ENCODE measurements at regions not wholly inside any gene's neighbourhood (a gene's known extent, or its start where the extent isn't known, plus 50 kb on each side); places are given as distances from the start of the nearest gene placed in this dataset.
"Not testable (repeated sequence)": the region's sequence is repeated elsewhere in the genome, so short reads cannot be mapped to it uniquely, and the experiment has no call there.

DNA sequence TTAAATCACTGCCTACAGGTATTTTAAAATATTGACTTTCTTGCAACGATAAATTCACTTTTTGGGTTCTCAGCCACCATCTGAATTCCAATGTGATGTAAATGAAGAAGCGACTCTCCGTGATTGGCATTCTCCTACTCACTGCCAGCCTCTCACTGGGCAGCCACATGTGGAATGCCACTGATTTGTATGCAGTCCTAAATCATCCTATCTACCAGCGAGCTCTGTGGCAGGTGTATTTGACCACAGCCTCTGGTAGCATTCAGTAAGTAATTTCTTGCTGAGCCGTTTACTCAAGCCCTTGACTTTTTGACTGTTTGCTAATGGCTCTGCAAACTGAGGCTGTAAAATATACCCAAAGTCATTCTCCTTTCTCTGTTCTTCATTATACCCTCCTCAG lies 559.0 kb upstream of the SLC10A2 start:
- DNase-seq (ENCODE audit: low spot score): no peak

DNA sequence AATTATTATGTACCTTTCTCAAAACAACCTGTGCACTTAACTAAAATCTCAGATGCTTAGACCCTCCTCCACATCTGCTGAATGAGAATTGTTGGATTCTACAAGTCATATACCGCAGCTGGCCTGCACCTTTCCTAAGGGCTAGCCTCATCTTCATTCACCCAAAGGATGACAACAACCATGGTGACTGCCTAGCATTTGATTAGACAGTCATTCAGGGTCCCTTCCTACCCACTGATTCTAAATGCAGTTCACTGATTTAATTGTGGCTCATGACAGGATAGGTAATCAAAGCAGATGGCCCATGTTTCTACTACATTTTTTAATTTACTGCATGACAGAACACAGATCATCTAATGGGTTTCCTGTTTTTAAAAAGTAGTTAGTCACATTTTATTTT lies 551.9 kb upstream of the SLC10A2 start:
- no peak for DNase-seq (ENCODE audit: low spot score)

DNA sequence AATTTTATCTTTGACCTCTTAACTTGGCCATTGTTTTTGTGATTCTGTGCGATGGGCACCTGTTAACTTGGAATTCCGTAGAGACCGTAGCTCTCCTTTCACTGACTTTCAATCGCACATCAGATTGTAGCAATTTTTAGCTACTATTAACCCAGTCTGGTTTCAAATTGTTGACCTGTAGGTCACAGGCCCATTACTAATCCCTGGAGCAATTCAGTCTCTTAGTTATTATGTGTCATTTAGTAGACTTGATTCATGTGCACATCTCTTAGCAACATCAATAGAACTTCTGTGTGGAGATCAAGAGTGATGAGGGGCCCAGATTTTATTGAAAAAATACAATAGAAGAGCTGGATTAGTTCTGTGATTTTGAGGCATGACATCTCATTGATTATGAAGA lies 549.6 kb upstream of the SLC10A2 start:
- no peak for DNase-seq (ENCODE audit: low spot score)

DNA sequence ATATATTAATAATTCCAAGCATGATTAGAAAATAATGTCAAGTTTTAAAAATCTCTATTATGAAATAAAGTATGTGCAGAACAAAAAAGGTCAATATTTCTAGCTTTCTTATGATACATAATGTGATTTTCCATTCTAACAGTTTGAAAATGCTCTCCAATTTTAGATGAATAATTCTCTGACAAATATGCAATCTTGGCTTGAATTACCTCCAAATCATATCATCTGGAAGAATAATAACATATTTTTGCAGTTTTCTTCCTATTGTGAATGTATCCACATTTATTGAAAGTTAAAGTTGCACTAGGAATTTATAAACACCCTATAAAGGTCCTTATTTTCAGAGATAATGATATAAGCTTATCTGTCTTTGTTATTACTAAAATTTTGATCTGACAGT lies 548.5 kb upstream of the SLC10A2 start:
- no peak for DNase-seq (ENCODE audit: low spot score)

DNA sequence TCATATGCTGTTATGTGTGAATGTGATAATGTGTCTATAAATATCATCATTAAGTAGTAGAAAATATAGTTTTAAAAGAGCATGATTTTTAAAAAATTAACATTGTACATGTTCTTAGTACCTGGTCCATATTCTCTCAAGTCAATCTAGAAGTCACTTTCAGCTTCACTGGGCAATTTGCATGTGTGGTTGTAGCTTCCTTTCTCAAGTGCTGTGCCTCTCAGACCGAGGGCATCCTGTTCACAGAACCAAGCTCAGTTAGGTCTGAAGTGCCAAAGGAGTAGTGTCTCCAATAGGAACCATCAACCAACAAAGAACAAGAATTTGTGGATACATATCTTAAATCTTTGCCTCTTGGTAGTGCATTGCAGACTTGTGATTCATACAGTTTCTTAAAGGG lies 541.8 kb upstream of the SLC10A2 start:
- no peak for DNase-seq (ENCODE audit: low spot score)

DNA sequence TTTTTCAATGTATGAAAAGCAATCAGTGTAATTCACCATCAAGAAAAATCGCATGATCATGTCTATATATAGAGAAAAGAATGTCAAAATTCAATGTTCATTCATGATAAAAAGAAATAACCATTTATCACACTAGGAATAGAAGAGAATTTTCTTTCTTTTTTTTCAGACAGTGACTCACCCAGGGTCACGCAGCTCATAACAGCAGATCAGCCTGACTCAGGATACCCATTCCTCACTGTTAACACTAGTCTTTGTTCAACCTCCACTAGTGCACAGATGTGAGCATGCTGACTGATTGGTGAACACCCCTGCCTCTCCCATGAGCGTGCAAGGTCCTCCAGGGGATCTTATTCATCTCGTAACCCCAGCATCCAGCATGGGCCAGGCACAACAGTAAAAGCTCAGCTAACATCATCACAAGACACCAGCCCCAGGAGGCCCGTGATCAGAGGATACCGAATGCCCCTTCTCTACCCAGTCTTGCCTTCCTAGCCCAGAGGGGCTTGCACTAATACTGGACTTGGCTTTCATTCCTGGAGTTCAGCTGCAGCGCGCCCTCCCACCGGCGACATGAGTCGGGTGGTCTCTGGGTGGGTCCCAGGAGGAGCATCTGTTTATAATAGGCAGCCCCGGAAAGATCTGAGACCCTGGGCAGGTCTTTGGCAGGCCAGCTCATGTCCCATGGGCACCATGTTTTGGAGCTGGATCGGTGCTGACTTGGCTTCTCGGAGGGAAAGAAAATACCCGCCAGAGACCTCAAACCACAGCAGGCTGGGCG lies 539.5 kb upstream of the SLC10A2 start:
- DNase-seq (ENCODE audit: low spot score): no peak

DNA sequence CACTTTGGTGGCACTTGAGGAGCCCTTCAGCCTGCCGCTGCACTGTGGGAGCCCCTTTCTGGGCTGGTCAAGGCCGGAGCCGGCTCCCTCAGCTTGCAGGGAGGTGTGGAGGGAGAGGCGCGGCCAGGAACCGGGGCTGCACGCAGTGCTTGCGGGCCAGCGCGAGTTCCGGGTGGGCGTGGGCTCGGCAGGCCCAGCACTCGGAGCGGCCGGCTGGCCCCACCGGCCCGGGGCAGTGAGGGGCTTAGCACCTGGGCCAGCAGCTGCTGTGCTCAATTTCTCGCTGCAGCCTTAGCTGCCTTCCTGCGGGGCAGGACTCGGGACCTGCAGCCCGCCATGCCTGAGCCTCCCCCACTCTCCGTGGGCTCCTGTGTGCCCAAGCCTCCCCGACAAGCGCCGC lies 533.7 kb upstream of the SLC10A2 start:
- not testable (repeated sequence) for DNase-seq (ENCODE audit: low spot score)

DNA sequence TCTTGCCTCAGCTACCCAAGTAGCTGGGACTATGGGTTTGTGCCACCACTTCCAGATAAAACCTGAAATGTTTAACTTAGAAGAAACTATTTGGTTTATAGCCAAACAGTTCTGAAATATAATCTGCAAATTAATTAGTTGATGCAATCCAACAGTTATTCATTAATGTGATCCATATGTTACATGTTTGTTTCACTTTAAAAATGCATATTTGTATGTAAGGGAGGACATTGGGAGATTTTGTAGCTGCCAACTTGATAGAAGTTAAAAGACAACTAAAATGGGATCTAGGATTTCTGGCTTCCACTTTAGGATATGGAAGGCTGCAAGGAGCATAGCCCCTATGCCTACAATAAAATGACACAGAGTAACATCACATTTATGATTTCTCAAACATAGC lies 532.5 kb upstream of the SLC10A2 start:
- DNase-seq (ENCODE audit: low spot score): no peak

DNA sequence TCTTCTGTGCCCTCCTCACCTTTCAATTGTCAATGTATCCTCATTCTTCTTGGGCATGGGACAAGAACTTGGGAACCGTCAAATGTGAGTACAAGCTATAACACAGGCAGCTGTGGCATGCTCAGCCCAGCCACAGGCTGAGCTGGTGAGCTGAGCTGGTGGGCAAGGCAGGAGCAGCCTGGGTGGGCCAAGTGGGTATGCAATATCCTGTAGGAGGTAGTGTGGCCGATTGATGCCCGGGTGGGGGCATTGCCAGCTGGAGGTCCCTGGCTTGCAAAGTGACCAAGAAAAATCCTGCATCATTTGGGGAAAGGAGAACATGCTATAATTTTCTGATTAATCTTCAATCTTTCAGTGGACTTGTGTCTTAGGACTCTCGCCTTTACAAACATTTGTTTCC lies 507.2 kb upstream of the SLC10A2 start:
- DNase-seq (ENCODE audit: low spot score): no peak

DNA sequence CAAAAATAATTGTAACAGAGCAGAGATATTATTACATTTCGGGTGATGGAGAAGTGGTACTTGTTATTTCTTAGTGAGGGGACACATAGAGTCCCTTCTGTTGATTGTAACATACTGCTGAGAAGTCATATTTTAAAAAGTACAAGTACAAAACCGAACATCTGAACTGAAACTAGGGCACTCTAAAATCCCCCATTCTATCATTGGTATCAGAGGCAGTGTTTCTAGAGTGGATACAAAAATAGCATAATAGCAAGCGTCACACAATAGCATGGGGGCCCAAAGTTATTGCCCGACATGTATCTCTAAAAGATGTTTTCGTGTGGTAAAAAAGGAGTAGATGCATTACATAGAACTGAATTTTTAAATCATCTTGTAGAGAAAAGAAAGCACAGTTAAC lies 502.1 kb upstream of the SLC10A2 start:
- no peak for DNase-seq (ENCODE audit: low spot score)

DNA sequence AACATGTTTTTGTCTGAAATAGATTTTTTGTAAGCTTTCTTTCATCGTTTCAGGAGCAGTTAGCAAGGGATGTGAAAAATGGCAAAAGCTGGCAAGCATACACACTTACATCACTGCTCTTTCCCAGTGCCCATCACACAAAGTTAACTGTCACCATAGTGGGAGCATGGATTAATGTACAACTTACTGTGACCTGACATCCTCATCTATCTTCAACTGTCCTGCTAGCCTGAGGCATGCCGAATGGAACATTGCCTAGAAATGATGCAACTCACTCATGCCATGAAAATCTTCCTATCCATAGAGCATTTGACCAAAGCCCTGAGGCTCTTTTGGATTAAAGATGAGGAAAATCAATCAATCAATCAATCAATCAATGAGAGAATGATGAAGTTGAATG lies 491.7 kb upstream of the SLC10A2 start:
- no peak for DNase-seq (ENCODE audit: low spot score)

DNA sequence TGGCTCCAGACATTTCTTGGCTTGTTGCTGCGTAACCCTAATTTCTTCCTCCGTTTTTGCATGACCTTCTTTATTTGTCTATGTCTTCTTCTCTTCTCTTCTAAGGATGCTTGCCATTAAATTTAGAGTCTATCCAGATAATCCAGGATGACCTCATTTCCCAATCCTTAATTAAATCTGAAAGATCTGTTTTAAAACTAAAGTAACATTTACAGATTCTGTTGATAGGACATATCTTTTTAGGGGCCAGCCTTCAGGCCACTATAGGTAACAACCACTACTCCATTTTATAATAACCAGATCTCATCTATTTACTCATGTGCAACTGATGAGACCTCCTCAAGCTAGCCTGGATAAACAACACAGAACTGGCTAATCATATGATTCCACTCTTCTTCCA lies 490.5 kb upstream of the SLC10A2 start:
- no peak for DNase-seq (ENCODE audit: low spot score)

DNA sequence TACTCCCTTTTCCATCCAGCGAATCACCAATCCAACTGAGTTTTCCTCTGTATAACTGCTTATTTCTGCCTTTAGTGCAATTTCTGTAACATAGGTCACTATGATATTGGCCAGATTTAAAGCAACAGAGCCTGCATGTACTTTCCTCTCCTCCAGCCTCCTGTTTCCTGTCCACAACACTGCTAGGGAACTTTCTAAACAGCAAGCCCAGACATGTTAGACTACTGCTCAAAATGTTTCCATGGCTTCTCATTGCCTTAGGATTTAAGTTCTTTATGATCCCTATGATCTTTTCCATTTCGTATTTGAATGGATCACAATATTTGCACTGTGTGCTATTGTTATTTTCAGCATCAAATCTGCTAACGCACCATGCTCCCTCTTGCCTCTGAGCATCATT lies 481.7 kb upstream of the SLC10A2 start:
- no peak for DNase-seq (ENCODE audit: low spot score)

DNA sequence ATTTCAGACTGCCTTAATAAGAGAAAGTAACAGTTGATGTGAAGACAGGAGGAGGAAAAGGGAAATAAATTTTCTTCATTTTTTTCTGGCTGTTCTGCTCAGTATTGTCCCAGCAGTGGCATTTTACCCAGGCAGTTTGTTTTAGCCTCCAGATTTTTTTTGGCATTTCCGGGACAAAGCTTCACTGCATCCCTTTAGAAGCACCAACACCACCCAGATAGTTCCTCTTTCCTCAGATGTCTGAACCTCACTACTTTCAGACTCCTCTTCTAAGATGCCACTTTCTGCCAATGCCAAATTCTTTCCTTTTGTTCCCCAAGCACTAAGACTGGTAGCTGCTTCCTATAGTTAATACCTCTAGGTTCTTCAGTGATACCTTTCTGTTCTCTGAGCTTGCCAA lies 480.1 kb upstream of the SLC10A2 start:
- DNase-seq (ENCODE audit: low spot score): no peak

DNA sequence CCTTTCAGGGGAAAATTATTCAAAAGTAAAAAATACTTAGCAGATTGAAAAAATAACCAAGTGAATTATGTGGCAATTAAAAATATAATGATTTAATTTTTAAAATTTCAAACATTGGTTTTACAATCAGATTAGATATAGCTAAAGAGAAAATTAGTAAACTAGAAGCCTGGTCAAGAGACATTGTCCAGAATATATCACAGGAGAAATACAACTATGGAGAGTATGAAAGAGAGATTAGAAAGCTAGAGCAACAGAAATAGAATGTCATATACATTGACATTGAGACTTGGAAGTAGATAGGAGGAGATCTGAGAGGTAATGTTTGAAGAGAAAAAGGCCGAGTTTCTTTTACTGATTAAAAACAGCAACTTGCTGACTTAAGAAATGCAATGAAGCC lies 476.4 kb upstream of the SLC10A2 start:
- no peak for DNase-seq (ENCODE audit: low spot score)

DNA sequence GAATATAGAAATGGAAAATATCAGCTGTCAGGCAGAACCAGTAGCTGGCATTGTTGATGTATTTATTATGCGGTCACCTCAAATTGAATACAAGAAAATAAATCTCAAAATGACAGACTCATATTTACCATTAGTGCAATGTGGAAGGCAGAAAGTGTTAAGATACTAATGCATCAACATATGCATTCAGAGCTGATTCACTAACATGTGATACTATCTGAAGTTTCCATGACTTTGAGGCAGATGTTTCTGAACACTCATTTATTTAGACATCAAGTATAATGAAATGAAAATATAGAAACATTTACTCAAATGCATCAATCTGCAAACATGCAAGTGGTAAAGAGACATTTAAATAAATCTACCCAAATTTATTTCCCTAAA lies 474.2 kb upstream of the SLC10A2 start:
- DNase-seq (ENCODE audit: low spot score): no peak

DNA sequence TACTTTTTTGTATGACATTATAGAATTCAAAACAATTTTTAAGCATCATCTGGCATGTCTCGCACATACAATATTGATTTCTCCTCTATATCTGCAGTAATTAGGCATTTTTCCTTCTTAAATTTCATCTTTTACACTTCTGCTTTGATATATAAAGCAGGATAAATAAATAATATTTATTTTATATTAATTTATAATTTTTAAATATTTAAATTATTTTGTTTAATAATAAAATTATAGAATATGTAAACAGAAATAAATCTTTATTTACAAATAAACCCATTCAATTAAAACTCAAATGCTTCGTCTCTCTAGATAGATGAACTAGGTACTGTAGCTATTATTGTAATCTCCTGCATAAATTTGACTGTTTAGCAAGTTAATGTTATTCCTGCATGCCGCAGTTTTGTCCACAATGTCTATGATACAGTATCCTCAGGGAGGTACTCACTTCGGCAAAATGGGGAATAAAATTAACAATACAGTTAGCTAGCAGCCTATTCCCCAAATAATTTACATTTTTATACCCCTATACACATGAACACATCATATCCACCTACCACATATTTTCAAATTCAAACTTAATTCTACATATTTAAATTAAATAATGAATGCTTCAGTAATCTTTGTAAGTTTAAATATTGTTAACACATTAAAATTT lies 473.6 kb upstream of the SLC10A2 start:
- DNase-seq (ENCODE audit: low spot score): no peak

DNA sequence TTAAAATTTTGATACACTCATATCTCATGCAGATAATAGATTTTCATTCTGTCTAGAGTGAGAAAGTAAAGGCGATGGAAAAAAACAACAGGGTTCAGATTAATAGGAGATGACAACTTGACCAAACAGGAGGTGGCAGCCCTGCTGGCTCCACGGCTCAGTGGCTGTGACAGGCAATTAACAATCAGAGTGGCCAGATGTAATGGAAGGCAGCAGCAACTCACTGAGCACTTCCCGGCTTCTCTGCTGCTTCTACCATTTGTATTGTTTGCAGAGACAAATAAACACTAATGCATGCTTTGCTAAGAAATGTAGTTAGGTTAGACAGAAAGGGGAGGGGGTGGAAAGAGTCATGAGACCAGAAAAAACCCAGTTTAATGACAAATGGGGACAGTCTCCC lies 473.0 kb upstream of the SLC10A2 start:
- DNase-seq (ENCODE audit: low spot score): no peak

DNA sequence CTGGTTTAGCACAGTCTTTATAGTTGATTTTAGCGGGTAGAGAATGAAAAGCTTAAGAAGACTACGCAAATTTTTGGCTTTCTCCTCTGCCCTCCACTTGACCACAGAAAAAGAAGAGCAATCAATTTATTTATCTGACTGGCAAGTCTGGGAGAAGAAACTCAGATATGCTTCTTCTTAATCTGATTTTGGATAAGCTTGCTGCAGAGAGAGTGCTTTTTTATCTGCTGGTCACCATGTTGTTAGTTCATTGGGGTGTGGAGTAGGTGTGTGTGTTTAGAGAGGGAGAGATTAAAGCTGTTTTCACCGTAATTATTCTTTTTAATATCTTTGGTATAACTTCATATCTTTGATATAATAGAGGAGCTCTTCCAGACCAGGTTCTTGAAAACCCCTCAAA lies 471.4 kb upstream of the SLC10A2 start:
- no peak for DNase-seq (ENCODE audit: low spot score)

DNA sequence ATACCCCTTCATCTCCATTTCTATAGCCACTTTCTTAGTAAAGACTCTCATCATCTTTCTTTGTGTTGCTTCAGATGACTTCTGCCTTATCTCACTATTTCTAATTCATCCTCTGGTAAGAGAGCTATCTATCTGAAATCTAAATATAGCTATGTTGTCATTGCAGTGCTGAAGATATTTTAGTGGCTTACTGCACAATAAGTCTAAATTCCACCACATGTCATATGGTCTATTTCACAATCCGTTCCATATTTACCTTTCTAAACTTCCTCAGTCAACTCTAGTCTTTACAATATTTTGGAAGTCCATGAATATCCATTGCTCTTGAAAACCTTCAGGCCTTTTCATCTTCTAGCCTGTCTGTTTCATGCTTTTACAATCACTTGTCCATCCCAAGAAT lies 465.1 kb upstream of the SLC10A2 start:
- no peak for DNase-seq (ENCODE audit: low spot score)

DNA sequence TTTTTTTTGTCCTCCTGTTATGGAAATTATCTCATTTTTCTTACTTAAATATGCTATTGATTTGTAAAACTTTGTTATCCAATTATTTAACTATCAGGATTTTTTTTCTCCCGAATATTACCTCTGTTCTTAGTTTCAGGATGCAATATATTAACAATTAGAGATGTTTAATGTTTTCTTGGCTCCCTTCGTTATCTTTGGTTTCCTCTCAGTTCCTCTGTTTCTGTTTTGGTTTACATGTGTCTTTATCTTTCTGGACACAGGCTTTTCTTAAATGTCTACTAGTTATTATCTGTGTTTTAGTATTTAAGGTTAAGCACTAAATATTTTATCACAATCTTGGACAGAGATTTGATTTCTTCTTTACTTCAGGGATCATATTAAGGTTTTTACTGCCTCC lies 462.2 kb upstream of the SLC10A2 start:
- no peak for DNase-seq (ENCODE audit: low spot score)

DNA sequence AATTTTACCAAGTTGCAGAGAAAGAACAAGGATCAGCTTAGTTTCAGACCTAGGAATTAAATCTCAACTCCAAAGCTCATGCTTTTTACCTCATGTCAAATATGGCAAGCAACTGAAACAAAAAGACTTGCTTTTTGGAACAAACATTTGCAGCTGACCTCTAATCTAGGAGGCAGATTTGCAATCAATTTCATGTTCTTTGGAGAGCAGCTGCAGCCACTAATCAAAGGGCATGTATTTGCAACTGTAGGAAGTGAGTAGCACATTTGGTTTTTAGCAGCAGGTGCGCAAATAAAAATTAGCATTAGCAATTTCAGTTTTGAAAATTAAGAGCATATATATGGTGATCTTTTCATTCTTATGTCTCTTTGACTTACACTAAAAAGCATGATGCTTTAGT lies 459.3 kb upstream of the SLC10A2 start:
- no peak for DNase-seq (ENCODE audit: low spot score)

DNA sequence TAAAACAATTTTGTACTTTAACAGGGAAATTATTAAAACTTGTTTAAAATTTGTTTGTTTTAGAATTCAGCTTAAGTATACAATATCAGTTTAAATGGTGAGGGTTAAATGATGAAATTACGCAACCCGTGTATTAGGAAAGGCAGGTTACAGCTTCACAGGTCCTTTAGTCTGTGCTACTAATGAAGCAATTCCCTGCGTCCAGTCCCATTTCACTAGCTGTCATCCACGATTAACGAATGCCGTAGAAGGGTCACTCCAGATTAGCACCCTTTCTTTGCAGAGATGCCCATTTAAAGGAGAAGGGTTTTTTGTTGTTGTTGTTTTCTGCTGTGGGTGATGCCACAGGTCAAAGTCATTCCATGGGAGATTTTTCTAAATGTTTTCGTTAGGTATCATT lies 457.6 kb upstream of the SLC10A2 start:
- no peak for DNase-seq (ENCODE audit: low spot score)

DNA sequence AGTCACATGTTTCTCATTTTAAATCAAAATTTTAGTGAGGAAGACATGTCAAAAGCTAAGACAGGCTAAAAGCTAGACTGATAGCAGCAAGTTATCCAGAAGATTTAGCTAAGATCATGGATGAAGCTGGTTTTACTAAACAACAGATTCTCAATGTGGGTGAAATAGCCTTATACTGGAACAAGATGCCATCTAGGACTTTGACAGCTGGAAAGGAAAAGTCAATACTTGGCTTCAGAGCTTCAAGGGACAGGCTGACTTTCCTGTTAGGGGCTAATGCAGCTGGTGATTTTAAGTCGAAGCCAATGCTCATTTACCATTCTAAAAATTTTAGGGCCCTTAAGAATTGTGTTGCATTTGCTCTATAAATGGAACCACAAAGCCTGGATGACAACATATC lies 455.3 kb upstream of the SLC10A2 start:
- DNase-seq (ENCODE audit: low spot score): no peak
